Mucosa of descending colon (tissue), 3 donors: ENCODE measurements at regions not wholly inside any gene's neighbourhood (a gene's known extent, or its start where the extent isn't known, plus 50 kb on each side); places are given as distances from the start of the nearest gene placed in this dataset.

ENCODE experiments used
- ATAC-seq: fragments of 200-7000 bp; cut with Tn5 transposase; one replicate; pipeline ENCODE4 v1.9.1; 2020; ENCODE audit warnings: mild to moderate bottlenecking, moderate library complexity
- DNase-seq, 3 donors: peaks; one replicate each; pipeline ENCODE4 v3.0.0-alpha.2; 2020
- H3K36me3 ChIP-seq: fragments of 200-600 bp; one replicate; pipeline ENCODE4 v1.8.0; 2021; ENCODE audit warnings: low read depth, mild to moderate bottlenecking
- H3K4me1 ChIP-seq: fragments of 200-600 bp; one replicate; pipeline ENCODE4 v1.8.0; 2021; ENCODE audit warnings: low read depth, mild to moderate bottlenecking
- H3K4me3 ChIP-seq: fragments of 200-600 bp; one replicate; pipeline ENCODE4 v1.8.0; 2021; ENCODE audit warnings: mild to moderate bottlenecking
- H3K9me3 ChIP-seq: fragments of 200-600 bp; one replicate; pipeline ENCODE4 v1.8.0; 2021; ENCODE audit warnings: mild to moderate bottlenecking
- CTCF ChIP-seq: fragments of 200-600 bp; IDR thresholded peaks from one replicate; pipeline ENCODE4 v1.8.0; 2022; ENCODE audit warnings: antibody characterized with exemption, mild to moderate bottlenecking
- intact Hi-C, 2 donors: fragments of 100-400 bp; cut with DNase I in 1 of 2; cut with micrococcal nuclease in 1 of 2; formaldehyde crosslinking; loops; one replicate each; pipeline versions ENCODE4 v1.11.0 to v1.11.1; 2022; cut with DNase I, micrococcal nuclease
- donor health status: DM: no; HTN: no; CAD: no; lungs with moderate emphysema.
- donor health status: DM: no; HTN: no; CAD: no.
- donor health status: DM: no; HTN: yes; CAD: no.

DNA sequence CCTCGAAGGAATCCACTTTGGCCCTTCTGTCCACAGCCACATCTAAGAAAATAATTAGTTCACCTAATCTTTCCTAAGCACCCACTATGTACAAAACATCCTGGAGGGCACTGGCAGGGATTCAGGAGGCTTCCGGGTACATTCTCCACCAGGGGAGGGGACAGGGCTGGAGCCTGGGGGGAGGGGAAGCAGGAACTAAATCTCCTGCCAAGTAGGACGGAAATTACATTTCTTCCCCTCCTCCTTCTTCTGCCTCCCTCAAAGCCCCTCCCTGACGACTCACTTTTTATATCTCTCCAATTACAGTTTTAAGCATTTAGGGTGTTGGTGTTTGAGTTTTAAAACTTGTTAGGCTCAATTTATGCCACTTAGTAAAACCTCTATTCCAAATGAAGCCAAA is 203.1 kb downstream of the BCOR start:
- ATAC-seq (peak; percentile 69), DNase-seq (peak in 2 of 3 donors; percentile 52 to 57)
- Histone ChIP-seq H3K4me3 (no peak overlapping the region), H3K9me3 (no peaks in the 10 kb centered on the region), H3K4me1 (no peaks in the 10 kb centered on the region), H3K36me3 (no peaks in the 10 kb centered on the region)
- intact Hi-C loops = no loop called here
- no peak for TF ChIP-seq CTCF

DNA sequence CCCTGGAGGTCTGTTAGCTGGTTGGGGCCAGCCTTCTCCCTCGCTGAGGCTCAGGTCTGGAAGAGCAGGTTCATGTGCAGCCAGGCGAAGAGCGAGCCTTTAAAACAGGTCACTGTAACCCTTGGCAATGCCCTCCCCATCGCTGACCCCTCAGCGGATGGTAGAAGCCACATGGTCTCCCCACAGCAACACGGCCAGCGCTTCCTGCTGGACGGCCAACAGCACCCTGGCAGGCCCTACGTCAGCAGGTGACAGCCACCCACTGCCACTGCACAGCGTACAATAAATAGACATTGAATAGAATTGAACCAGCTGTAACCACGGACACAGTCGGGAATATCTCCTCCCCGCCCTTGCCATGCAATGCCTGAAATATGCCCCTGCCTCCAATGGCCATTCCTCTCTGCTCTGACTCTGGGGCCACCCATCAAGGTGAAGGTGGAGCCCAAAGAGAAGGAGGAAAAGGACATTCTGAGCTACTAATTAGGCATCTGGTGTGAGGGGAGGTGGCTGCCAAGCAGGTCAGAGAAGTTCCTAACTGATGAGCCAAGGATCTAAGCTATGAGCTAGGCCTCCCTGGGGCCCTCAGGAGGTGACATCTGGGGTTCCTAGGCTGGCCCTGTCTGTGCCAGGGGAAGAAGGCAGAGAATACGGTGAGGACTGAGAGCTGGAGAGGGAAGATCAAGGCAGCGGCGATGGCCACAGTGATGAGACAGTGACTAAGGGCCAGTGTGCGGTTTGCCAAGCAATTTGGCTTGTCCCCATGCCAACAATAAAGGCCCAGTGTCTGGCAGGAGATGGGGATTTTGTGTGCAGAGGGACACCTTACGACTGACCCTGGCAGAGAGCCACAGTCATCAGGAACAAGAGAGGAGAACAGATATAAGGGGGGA is 202.3 kb downstream of the BCOR start:
- no peaks in the 10 kb centered on the region for H3K36me3 ChIP-seq
- no peak overlapping the region for H3K4me3 ChIP-seq
- peak in 2 of 3 donors; percentile 30 to 46 for DNase-seq
- ATAC-seq = peak; percentile 72
- no peaks in the 10 kb centered on the region for H3K9me3 ChIP-seq
- H3K4me1 ChIP-seq = no peaks in the 10 kb centered on the region
- no peak for TF ChIP-seq CTCF
- intact Hi-C loops = no loop called here

- peak; percentile 27 for ATAC-seq
- DNase-seq = no peak
- Histone ChIP-seq H3K4me1 (no peaks in the 10 kb centered on the region), H3K36me3 (no peaks in the 10 kb centered on the region), H3K9me3 (no peaks in the 10 kb centered on the region), H3K4me3 (no peak overlapping the region)
- intact Hi-C loops = no loop called here
- no peak for TF ChIP-seq CTCF
Measured at GRCh38 chrX:39896951-39897740, 200.6 kb downstream of the BCOR start.

DNA sequence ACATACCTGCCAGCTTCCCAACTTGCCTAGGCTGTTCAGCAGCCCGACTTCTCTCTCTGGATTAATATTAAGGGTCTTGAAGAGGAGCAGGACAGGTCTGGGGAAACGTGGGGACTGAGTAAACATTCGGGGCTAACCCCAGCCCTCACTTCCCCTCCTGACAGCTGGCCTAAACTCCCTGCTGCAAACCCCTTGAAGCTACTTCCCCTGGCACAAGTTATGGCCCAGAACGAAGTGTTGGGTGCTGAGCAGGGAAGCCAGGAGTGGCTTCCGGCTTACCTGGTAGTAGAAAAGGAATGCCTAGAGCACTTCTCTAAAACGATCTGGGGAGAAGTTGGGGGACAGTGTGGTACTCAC is 200.0 kb downstream of the BCOR start:
- no peak for ATAC-seq

GRCh38 chrX:39898147-39898546 is 199.6 kb downstream of the BCOR start:
- H3K36me3 ChIP-seq = no peaks in the 10 kb centered on the region
- no peak for ATAC-seq
- TF ChIP-seq CTCF = no peak
- no peak for DNase-seq
- H3K4me3 ChIP-seq = no peak overlapping the region
- no peaks in the 10 kb centered on the region for H3K4me1 ChIP-seq
- H3K9me3 ChIP-seq = no peaks in the 10 kb centered on the region
- intact Hi-C loops = no loop called here

More for the DNA sequence above, 200.0 kb downstream of the BCOR start:
- no peaks in the 10 kb centered on the region for H3K36me3 ChIP-seq
- H3K4me3 ChIP-seq = no peak overlapping the region
- DNase-seq = no peak
- no peaks in the 10 kb centered on the region for H3K4me1 ChIP-seq
- intact Hi-C loops = no loop called here
- no peak for TF ChIP-seq CTCF
- H3K9me3 ChIP-seq = no peaks in the 10 kb centered on the region
